ENCODE measurements at regions not wholly inside any gene's neighbourhood (a gene's known extent, or its start where the extent isn't known, plus 50 kb on each side); places are given as distances from the start of the nearest gene placed in this dataset.

- no TSS peak for BruUV-seq (replicated peaks)
- Histone ChIP-seq H3K9ac (ENCODE audit: insufficient read depth in 1 of 2, low read depth in 2 of 2, low read length in 2 of 2) (no peak overlapping the region), H3K4me2 (ENCODE audit: insufficient read depth, low read length) (no peak overlapping the region), H3K27ac (ENCODE audit: extremely low read depth, low read depth, low read length) (no peak overlapping the region), H3K4me1 (replicated peaks in 1 of 2; ENCODE audit: control insufficient read depth in 2 of 2, insufficient read depth in 2 of 2, low read length in 2 of 2) (no peaks in the 10 kb centered on the region), H3K36me3 (ENCODE audit: control insufficient read depth, insufficient read depth, low read length) (no peaks in the 10 kb centered on the region), H2AFZ (ENCODE audit: low read depth, low read length) (no peak overlapping the region), H3K9me3 (replicated peaks; ENCODE audit: control insufficient read depth, insufficient read depth, low read depth, low read length) (0 out of 2 replicates have a peak, but pooled peaks cover 2% of the 10 kb centered on the region), H3K27me3 (ENCODE audit: control insufficient read depth in 2 of 2, insufficient read depth in 2 of 2, low read length in 2 of 2) (no peaks in the 10 kb centered on the region), H4K20me1 (replicated peaks; ENCODE audit: control insufficient read depth, insufficient read depth, low read length) (no peaks in the 10 kb centered on the region), H3K4me3 (no peak overlapping the region), H3K9me1 (ENCODE audit: control insufficient read depth, insufficient read depth, low read length) (no peaks in the 10 kb centered on the region), H3K79me2 (ENCODE audit: control insufficient read depth, insufficient read depth, low read length) (no peaks in the 10 kb centered on the region)
- POLR2A ChIA-PET, result no interaction called here
- intact Hi-C loops (cut with micrococcal nuclease), result no loop called here
- WGBS (ENCODE audit: insufficient coverage, low coverage, missing lambda C conversion rate), result 0% methylated on average over 2 of the region's 2 CpGs
- FAIRE-seq (no peak), DNase-seq (ENCODE audit: extremely low read depth in 1 of 4, low spot score in 3 of 4) (no peak), ATAC-seq (no peak)
- CTCF ChIA-PET (ENCODE audit: low intra/inter-chr PET ratio), result no interaction called here
- TF ChIP-seq CTBP1 (IDR thresholded peaks at IDR 0.05; ENCODE audit: borderline replicate concordance), result no peak
- TF ChIP-seq BHLHE40 (IDR thresholded peaks at IDR 0.05; ENCODE audit: low read length), result no peak
- no peak for TF ChIP-seq ELF1 (tag; IDR thresholded peaks at IDR 0.05)
- no peak for TF ChIP-seq ZBTB1 (CRISPR knock-in tag; IDR thresholded peaks at IDR 0.05; ENCODE audit: borderline replicate concordance, low read depth)
- TF ChIP-seq STAT5A (IDR thresholded peaks at IDR 0.05; ENCODE audit: borderline replicate concordance, low read length), result no peak
- TF ChIP-seq CC2D1A (IDR thresholded peaks at IDR 0.05), result no peak
- in situ Hi-C loops (cut with MboI), result no loop called here
Measured at GRCh38 chr7:89800761-89801160, 353.5 kb upstream of the STEAP1 start.

- in situ Hi-C loops (cut with MboI), result no loop called here
- ATAC-seq, result no peak
- TF ChIP-seq FOXP1 (CRISPR knock-in tag; IDR thresholded peaks at IDR 0.05) (no peak), ZEB2 (IDR thresholded peaks at IDR 0.05) (no peak), CEBPZ (IDR thresholded peaks at IDR 0.05; ENCODE audit: borderline replicate concordance, low read depth, low read length) (no peak), SIRT6 (IDR thresholded peaks at IDR 0.05; ENCODE audit: low read depth, low read length) (no peak), CBFB (CRISPR knock-in tag; IDR thresholded peaks at IDR 0.05) (no peak), SUPT5H (IDR thresholded peaks at IDR 0.05) (no peak), NCOA6 (IDR thresholded peaks at IDR 0.05) (no peak), TCF7 (IDR thresholded peaks at IDR 0.05; ENCODE audit: borderline replicate concordance) (no peak), RBM17 (IDR thresholded peaks at IDR 0.05; ENCODE audit: borderline replicate concordance, low read depth, low read length) (no peak), ZNF347 (CRISPR knock-in tag; IDR thresholded peaks at IDR 0.05; ENCODE audit: low read depth) (no peak)
- H3K36me3 ChIP-seq (ENCODE audit: control insufficient read depth, insufficient read depth, low read length), result no peaks in the 10 kb centered on the region
- POLR2A ChIA-PET, result no interaction called here
- H3K4me3 ChIP-seq, result no peak overlapping the region
- no peaks in the 10 kb centered on the region for H3K79me2 ChIP-seq (ENCODE audit: control insufficient read depth, insufficient read depth, low read length)
- no peak overlapping the region for H3K4me2 ChIP-seq (ENCODE audit: insufficient read depth, low read length)
- no peaks in the 10 kb centered on the region for H3K27me3 ChIP-seq (ENCODE audit: control insufficient read depth in 2 of 2, insufficient read depth in 2 of 2, low read length in 2 of 2)
- no peak for FAIRE-seq
- H4K20me1 ChIP-seq (replicated peaks; ENCODE audit: control insufficient read depth, insufficient read depth, low read length), result no peaks in the 10 kb centered on the region
- no peak overlapping the region for H3K9ac ChIP-seq (ENCODE audit: insufficient read depth in 1 of 2, low read depth in 2 of 2, low read length in 2 of 2)
- no peak overlapping the region for H2AFZ ChIP-seq (ENCODE audit: low read depth, low read length)
- H3K9me1 ChIP-seq (ENCODE audit: control insufficient read depth, insufficient read depth, low read length), result no peaks in the 10 kb centered on the region
- WGBS (ENCODE audit: insufficient coverage, low coverage, missing lambda C conversion rate), result 0% methylated on average over 1 of the region's 1 CpG
- DNase-seq (ENCODE audit: extremely low read depth in 1 of 4, low spot score in 3 of 4), result no peak
- CTCF ChIA-PET (ENCODE audit: low intra/inter-chr PET ratio), result no interaction called here
- no TSS peak for BruUV-seq (replicated peaks)
- intact Hi-C loops (cut with micrococcal nuclease), result no loop called here
- H3K9me3 ChIP-seq (replicated peaks; ENCODE audit: control insufficient read depth, insufficient read depth, low read depth, low read length), result 0 out of 2 replicates have a peak, but pooled peaks cover 2% of the 10 kb centered on the region
- no peaks in the 10 kb centered on the region for H3K4me1 ChIP-seq (replicated peaks in 1 of 2; ENCODE audit: control insufficient read depth in 2 of 2, insufficient read depth in 2 of 2, low read length in 2 of 2)
- H3K27ac ChIP-seq (ENCODE audit: extremely low read depth, low read depth, low read length), result no peak overlapping the region
Measured at GRCh38 chr7:89809291-89809690, 345.0 kb upstream of the STEAP1 start.

Data from K562 (cell line).